Astrocyte of the hippocampus (primary cell): ENCODE measurements at regions not wholly inside any gene's neighbourhood (a gene's known extent, or its start where the extent isn't known, plus 50 kb on each side); places are given as distances from the start of the nearest gene placed in this dataset.

ENCODE experiments used
- DNase-seq: peaks from one replicate; pipeline ENCODE4 v3.0.0; 2011; ENCODE audit warnings: low read depth, low spot score

- no peak for DNase-seq
These were observed 161.8 kb upstream of the CSF3R start for GRCh38 chr1:36644556-36644955.

GRCh38 chr1:36643371-36644270, 160.9 kb upstream of the CSF3R start:
- no peak for DNase-seq

- no peak for DNase-seq
These were observed 160.1 kb upstream of the CSF3R start for GRCh38 chr1:36642802-36643201.

GRCh38 chr1:36641776-36642175, 159.1 kb upstream of the CSF3R start:
- no peak for DNase-seq

- DNase-seq = no peak
These were observed 156.7 kb upstream of the CSF3R start for GRCh38 chr1:36639461-36639860.

- peak; percentile 13 for DNase-seq
These were observed 155.6 kb upstream of the CSF3R start for GRCh38 chr1:36638268-36638667.

- DNase-seq = no peak
These were observed 153.5 kb upstream of the CSF3R start for GRCh38 chr1:36636206-36636605.

GRCh38 chr1:36635284-36635683, 152.6 kb upstream of the CSF3R start:
- no peak for DNase-seq

- DNase-seq = no peak
These were observed 146.1 kb upstream of the CSF3R start for GRCh38 chr1:36628804-36629203.

GRCh38 chr1:36626435-36626834, 143.7 kb upstream of the CSF3R start:
- no peak for DNase-seq

GRCh38 chr1:36625935-36626310, 143.2 kb upstream of the CSF3R start:
- DNase-seq = no peak

- no peak for DNase-seq
These were observed 142.7 kb upstream of the CSF3R start for GRCh38 chr1:36625253-36625934.

GRCh38 chr1:36624466-36624865, 141.8 kb upstream of the CSF3R start:
- DNase-seq = no peak

GRCh38 chr1:36622741-36623648, 140.3 kb upstream of the CSF3R start:
- no peak for DNase-seq

- DNase-seq = no peak
These were observed 138.8 kb upstream of the CSF3R start for GRCh38 chr1:36621531-36621930.

GRCh38 chr1:36620142-36620541, 137.4 kb upstream of the CSF3R start:
- no peak for DNase-seq

- no peak for DNase-seq
These were observed 132.3 kb upstream of the CSF3R start for GRCh38 chr1:36614991-36615390.

GRCh38 chr1:36614571-36614970, 131.9 kb upstream of the CSF3R start:
- no peak for DNase-seq

- DNase-seq = no peak
These were observed 131.0 kb upstream of the CSF3R start for GRCh38 chr1:36613721-36614120.

- no peak for DNase-seq
These were observed 130.2 kb upstream of the CSF3R start for GRCh38 chr1:36612881-36613280.

GRCh38 chr1:36612121-36612520, 129.4 kb upstream of the CSF3R start:
- no peak for DNase-seq
